IMR-90 (cell line): ENCODE measurements at regions not wholly inside any gene's neighbourhood (a gene's known extent, or its start where the extent isn't known, plus 50 kb on each side); places are given as distances from the start of the nearest gene placed in this dataset.

Experiments used
- ATAC-seq: fragments of 200-7000 bp; cut with Tn5 transposase; 2 replicates; pipeline ENCODE4 v1.9.1; 2020; ENCODE audit warnings: low read depth, mild to moderate bottlenecking, moderate library complexity
- BruUV-seq: library from RNA; stranded (reverse); fragments of 400-500 nt; replicated peaks from 2 replicates; lab custom pipeline; 2021; lab: Mats Ljungman, UMichigan
- CTCF ChIA-PET: fragments of 300-600 bp; formaldehyde crosslinking; extraction: SDS; loops from one replicate; lab custom pipeline; 2021; ENCODE audit warnings: antibody characterized with exemption; lab: Yijun Ruan, JAX
- POLR2A ChIA-PET: fragments of 300-600 bp; sonication (Branson Sonifier 250); formaldehyde crosslinking; loops from one replicate; lab custom pipeline; 2022; ENCODE audit warnings: antibody characterized with exemption; ENCODE audit not compliant: unreplicated experiment; lab: Charles Lee
- DNase-seq: peaks from one replicate; pipeline ENCODE4 v3.0.0; 2013
- H2AFZ ChIP-seq: replicated peaks from 2 replicates; pipeline ENCODE3; 2013; ENCODE audit warnings: low read length, mild to moderate bottlenecking; ENCODE audit not compliant: poor library complexity
- H2AK5ac ChIP-seq: 2 replicates; pipeline ENCODE4 v1.6.1; 2013; ENCODE audit warnings: low read depth, low read length, inconsistent platforms
- H2AK9ac ChIP-seq: replicated peaks from 2 replicates; pipeline ENCODE3; 2013; ENCODE audit warnings: mild to moderate bottlenecking, low read depth, low read length, moderate library complexity; ENCODE audit not compliant: poor library complexity
- H2BK120ac ChIP-seq: 2 replicates; pipeline ENCODE4 v1.6.1; 2013; ENCODE audit warnings: low read depth, low read length, inconsistent platforms
- H2BK15ac ChIP-seq: 3 replicates; pipeline ENCODE4 v1.6.1; 2013; ENCODE audit warnings: low read depth, low read length, inconsistent platforms
- H2BK20ac ChIP-seq: 2 replicates; pipeline ENCODE4 v1.6.1; 2013; ENCODE audit warnings: low read depth, mild to moderate bottlenecking, inconsistent platforms, low read length, moderate library complexity
- H2BK5ac ChIP-seq: 2 replicates; pipeline ENCODE4 v1.6.1; 2013; ENCODE audit warnings: mild to moderate bottlenecking, low read depth, low read length, inconsistent platforms; ENCODE audit not compliant: poor library complexity, severe bottlenecking
- H3K14ac ChIP-seq: replicated peaks from 2 replicates; pipeline ENCODE4 v1.6.1; 2013; ENCODE audit warnings: low read depth, low read length, inconsistent platforms
- H3K18ac ChIP-seq: 2 replicates; pipeline ENCODE4 v1.6.1; 2013; ENCODE audit warnings: low read depth, low read length, control low read depth
- H3K23ac ChIP-seq: 2 replicates; pipeline ENCODE4 v1.6.1; 2013; ENCODE audit warnings: low read depth, low read length, inconsistent platforms
- H3K27ac ChIP-seq: 2 replicates; pipeline ENCODE4 v1.5.1; 2013; ENCODE audit warnings: mild to moderate bottlenecking, control low read depth, low read length; ENCODE audit not compliant: insufficient read depth
- H3K27me3 ChIP-seq: 2 replicates; pipeline ENCODE4 v1.6.1; 2013; ENCODE audit warnings: low read length; ENCODE audit not compliant: control insufficient read depth, insufficient read depth
- H3K36me3 ChIP-seq: 2 replicates; pipeline ENCODE4 v1.6.1; 2013; ENCODE audit warnings: low read length, mixed read lengths; ENCODE audit not compliant: control insufficient read depth, insufficient read depth
- H3K4ac ChIP-seq: 2 replicates; pipeline ENCODE4 v1.6.1; 2013; ENCODE audit warnings: low read depth, low read length, inconsistent platforms
- H3K4me1 ChIP-seq: 2 replicates; pipeline ENCODE4 v1.6.1; 2013; ENCODE audit warnings: low read length, mixed read lengths; ENCODE audit not compliant: control insufficient read depth, insufficient read depth
- H3K4me2 ChIP-seq: 2 replicates; pipeline ENCODE4 v1.6.1; 2013; ENCODE audit warnings: low read depth, mild to moderate bottlenecking, control low read depth, low read length, moderate library complexity
- H3K4me3 ChIP-seq: 2 replicates; pipeline ENCODE4 v1.5.1; 2013; ENCODE audit warnings: low read depth, mild to moderate bottlenecking, control low read depth, low read length, moderate library complexity; ENCODE audit not compliant: insufficient read depth
- H3K56ac ChIP-seq: 2 replicates; pipeline ENCODE4 v1.6.1; 2013; ENCODE audit warnings: low read length, inconsistent platforms; ENCODE audit not compliant: insufficient read depth; ENCODE audit errors: extremely low read depth
- H3K79me1 ChIP-seq, 2 experiments: 2 replicates each; pipeline ENCODE4 v1.6.1; 2013; ENCODE audit warnings: low read length in 2 of 2, inconsistent platforms in 1 of 2, low read depth in 1 of 2
- H3K9ac ChIP-seq: 2 replicates; pipeline ENCODE4 v1.6.1; 2013; ENCODE audit warnings: low read depth, low read length, control low read depth
- H3K9me1 ChIP-seq: 2 replicates; pipeline ENCODE4 v1.6.1; 2013; ENCODE audit warnings: low read length, inconsistent platforms; ENCODE audit not compliant: insufficient read depth
- H3K9me3 ChIP-seq: 2 replicates; pipeline ENCODE4 v1.6.1; 2013; ENCODE audit warnings: low read length; ENCODE audit not compliant: control insufficient read depth, insufficient read depth
- H4K20me1 ChIP-seq: 2 replicates; pipeline ENCODE4 v1.6.1; 2013; ENCODE audit warnings: low read length, inconsistent platforms; ENCODE audit not compliant: insufficient read depth
- H4K5ac ChIP-seq: 2 replicates; pipeline ENCODE4 v1.6.1; 2013; ENCODE audit warnings: mild to moderate bottlenecking, low read depth, low read length, control low read depth
- H4K8ac ChIP-seq, 2 experiments: 2 replicates each; pipeline ENCODE4 v1.6.1; 2013; ENCODE audit warnings: low read depth in 2 of 2, low read length in 2 of 2, control low read depth in 1 of 2, inconsistent platforms in 1 of 2
- H4K91ac ChIP-seq: 2 replicates; pipeline ENCODE4 v1.6.1; 2013; ENCODE audit warnings: low read depth, low read length, inconsistent platforms; ENCODE audit not compliant: insufficient read depth
- BHLHE40 ChIP-seq: fragments of 150-350 bp; IDR thresholded peaks from 2 replicates; pipeline ENCODE4 v1.6.1; 2016; ENCODE audit warnings: mild to moderate bottlenecking, low read depth, low read length
- CEBPB ChIP-seq: IDR thresholded peaks from 2 replicates; pipeline ENCODE4 v1.6.1; 2012; ENCODE audit warnings: low read depth, low read length, improper control_type of control experiment
- CHD1 ChIP-seq: IDR thresholded peaks from 2 replicates; pipeline ENCODE4 v1.6.1; 2012; ENCODE audit warnings: low read depth, low read length, improper control_type of control experiment
- ELK1 ChIP-seq: fragments of 150-350 bp; IDR thresholded peaks from 2 replicates; pipeline ENCODE4 v1.6.1; 2016; ENCODE audit warnings: low read depth, mild to moderate bottlenecking, low read length, moderate library complexity, borderline replicate concordance
- FOS ChIP-seq: fragments of 150-350 bp; IDR thresholded peaks from 2 replicates; pipeline ENCODE4 v1.6.1; 2016; ENCODE audit warnings: low read depth, low read length
- MAFK ChIP-seq: IDR thresholded peaks from 2 replicates; pipeline ENCODE4 v1.6.1; 2012; ENCODE audit warnings: low read depth, low read length, improper control_type of control experiment
- MAZ ChIP-seq: IDR thresholded peaks from 2 replicates; pipeline ENCODE4 v1.6.1; 2012; ENCODE audit warnings: low read depth, mild to moderate bottlenecking, low read length, improper control_type of control experiment, moderate library complexity, borderline replicate concordance
- MXI1 ChIP-seq: IDR thresholded peaks from 2 replicates; pipeline ENCODE4 v1.6.1; 2012; ENCODE audit warnings: low read depth, mild to moderate bottlenecking, low read length, moderate library complexity, borderline replicate concordance
- NFE2L2 ChIP-seq: fragments of 150-350 bp; IDR thresholded peaks from 2 replicates; pipeline ENCODE4 v1.6.1; 2016; ENCODE audit warnings: low read depth, mild to moderate bottlenecking, low read length
- POLR2A ChIP-seq: IDR thresholded peaks from 2 replicates; pipeline ENCODE4 v1.6.1; 2012; ENCODE audit warnings: mild to moderate bottlenecking, low read depth, low read length
- RAD21 ChIP-seq: IDR thresholded peaks from 2 replicates; pipeline ENCODE4 v1.6.1; 2012; ENCODE audit warnings: low read length, improper control_type of control experiment
- RCOR1 ChIP-seq: IDR thresholded peaks from 2 replicates; pipeline ENCODE4 v1.6.1; 2012; ENCODE audit warnings: mild to moderate bottlenecking, low read length, improper control_type of control experiment; ENCODE audit not compliant: insufficient replicate concordance
- RFX5 ChIP-seq: IDR thresholded peaks from 2 replicates; pipeline ENCODE4 v1.8.0; 2012; ENCODE audit warnings: low read depth, mild to moderate bottlenecking, low read length, moderate library complexity
- SMC3 ChIP-seq: fragments of 150-350 bp; IDR thresholded peaks from 2 replicates; pipeline ENCODE4 v1.6.1; 2016; ENCODE audit warnings: low read depth, mild to moderate bottlenecking, antibody characterized with exemption, low read length, moderate library complexity
- WGBS, 2 experiments: methylation state at CpG; one replicate each; pipeline versions ENCODE4 v1.1.5 to v1.1.7; 2013; ENCODE audit warnings: missing lambda C conversion rate in 2 of 2; ENCODE audit not compliant: insufficient read length in 1 of 2; ENCODE audit errors: extremely low coverage in 2 of 2; 5-methylcytosine and 5-hydroxymethylcytosine counted together
- dilution Hi-C: fragments of 300-500 bp; cut with HindIII; formaldehyde crosslinking; loops from one replicate; pipeline ENCODE4 v1.14.3; 2018; ENCODE audit warnings: low sequenced_read_pairs; ENCODE audit not compliant: unreplicated experiment
- in situ Hi-C: fragments of 300-500 bp; cut with MboI; formaldehyde crosslinking; loops from 3 replicates; pipeline ENCODE4 v1.14.3; 2019; ENCODE audit warnings: low sequenced_read_pairs, inconsistent platforms, mixed read lengths
- intact Hi-C: fragments of 100-400 bp; cut with micrococcal nuclease; formaldehyde crosslinking; loops from 2 replicates; pipeline ENCODE4 v1.10.0; 2022
- TF ChIP-seq, protein P1 (sequence below): fragments of 150-350 bp; IDR thresholded peaks from 2 replicates; pipeline ENCODE4 v1.6.1; 2017; ENCODE audit warnings: mild to moderate bottlenecking, antibody characterized with exemption, low read length, low read depth
- TF ChIP-seq, protein P2 (sequence below): conservative IDR thresholded peaks from 2 replicates; pipeline ENCODE4 v1.5.1; 2012; ENCODE audit warnings: mild to moderate bottlenecking, low read depth, low read length, improper control_type of control experiment

DNA sequence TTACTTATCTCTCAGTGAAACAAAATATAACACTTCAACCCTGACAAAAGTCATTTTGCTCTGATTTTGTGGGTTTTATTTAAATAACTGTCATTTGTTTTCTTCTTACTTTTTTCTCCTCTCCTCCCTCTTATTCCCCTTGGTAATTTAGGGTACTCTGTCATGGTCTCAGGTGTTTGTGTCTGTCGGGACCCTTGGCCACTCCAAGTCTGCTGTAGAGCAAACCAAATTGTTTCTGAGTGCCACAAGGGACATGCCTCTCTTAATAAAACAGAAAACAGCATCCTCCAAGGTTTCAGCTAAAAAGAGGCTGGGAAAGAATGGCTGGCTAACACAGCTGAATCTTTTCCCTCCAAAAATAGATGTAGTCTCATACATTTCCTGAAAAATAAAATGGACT is 573.1 kb upstream of the KLF12 start:
- no peak overlapping the region for H3K27ac ChIP-seq
- no peaks in the 10 kb centered on the region for H4K20me1 ChIP-seq
- no peak overlapping the region for H3K4ac ChIP-seq
- H2BK15ac ChIP-seq: no peak overlapping the region
- no peaks in the 10 kb centered on the region for H3K4me1 ChIP-seq
- dilution Hi-C loops (no loop called here), intact Hi-C loops (no loop called here), in situ Hi-C loops (no loop called here)
- no peaks in the 10 kb centered on the region for H3K79me1 ChIP-seq
- H3K4me2 ChIP-seq: no peak overlapping the region
- CTCF ChIA-PET: interaction anchor here (0.6 kb wide), 1 partner anchor 8 kb away, joined by 3 read pairs; no protein-coding TSS in a partner anchor
- no peak for DNase-seq
- no peak overlapping the region for H2BK5ac ChIP-seq
- H2AK5ac ChIP-seq: no peak overlapping the region
- no peak overlapping the region for H3K14ac ChIP-seq
- H2AFZ ChIP-seq: no peak overlapping the region
- H3K9me3 ChIP-seq: no peaks in the 10 kb centered on the region
- H2BK120ac ChIP-seq: no peak overlapping the region
- H3K4me3 ChIP-seq: no peak overlapping the region
- no peak overlapping the region for H3K18ac ChIP-seq
- H3K27me3 ChIP-seq: no peaks in the 10 kb centered on the region
- TF ChIP-seq, protein P1, sequence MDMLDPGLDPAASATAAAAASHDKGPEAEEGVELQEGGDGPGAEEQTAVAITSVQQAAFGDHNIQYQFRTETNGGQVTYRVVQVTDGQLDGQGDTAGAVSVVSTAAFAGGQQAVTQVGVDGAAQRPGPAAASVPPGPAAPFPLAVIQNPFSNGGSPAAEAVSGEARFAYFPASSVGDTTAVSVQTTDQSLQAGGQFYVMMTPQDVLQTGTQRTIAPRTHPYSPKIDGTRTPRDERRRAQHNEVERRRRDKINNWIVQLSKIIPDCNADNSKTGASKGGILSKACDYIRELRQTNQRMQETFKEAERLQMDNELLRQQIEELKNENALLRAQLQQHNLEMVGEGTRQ: no peak
- no peak for TF ChIP-seq MAFK
- TF ChIP-seq, protein P2, sequence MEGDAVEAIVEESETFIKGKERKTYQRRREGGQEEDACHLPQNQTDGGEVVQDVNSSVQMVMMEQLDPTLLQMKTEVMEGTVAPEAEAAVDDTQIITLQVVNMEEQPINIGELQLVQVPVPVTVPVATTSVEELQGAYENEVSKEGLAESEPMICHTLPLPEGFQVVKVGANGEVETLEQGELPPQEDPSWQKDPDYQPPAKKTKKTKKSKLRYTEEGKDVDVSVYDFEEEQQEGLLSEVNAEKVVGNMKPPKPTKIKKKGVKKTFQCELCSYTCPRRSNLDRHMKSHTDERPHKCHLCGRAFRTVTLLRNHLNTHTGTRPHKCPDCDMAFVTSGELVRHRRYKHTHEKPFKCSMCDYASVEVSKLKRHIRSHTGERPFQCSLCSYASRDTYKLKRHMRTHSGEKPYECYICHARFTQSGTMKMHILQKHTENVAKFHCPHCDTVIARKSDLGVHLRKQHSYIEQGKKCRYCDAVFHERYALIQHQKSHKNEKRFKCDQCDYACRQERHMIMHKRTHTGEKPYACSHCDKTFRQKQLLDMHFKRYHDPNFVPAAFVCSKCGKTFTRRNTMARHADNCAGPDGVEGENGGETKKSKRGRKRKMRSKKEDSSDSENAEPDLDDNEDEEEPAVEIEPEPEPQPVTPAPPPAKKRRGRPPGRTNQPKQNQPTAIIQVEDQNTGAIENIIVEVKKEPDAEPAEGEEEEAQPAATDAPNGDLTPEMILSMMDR: no peak
- no peak for TF ChIP-seq FOS
- TF ChIP-seq MXI1: no peak
- no peak for TF ChIP-seq RFX5
- TF ChIP-seq POLR2A: no peak
- TF ChIP-seq ELK1: no peak
- TF ChIP-seq NFE2L2: no peak
- TF ChIP-seq BHLHE40: no peak
- TF ChIP-seq CHD1: no peak
- no peak for TF ChIP-seq MAZ
- no peak for TF ChIP-seq RAD21
- TF ChIP-seq SMC3: no peak
- TF ChIP-seq RCOR1: no peak
- TF ChIP-seq CEBPB: no peak
- POLR2A ChIA-PET: no interaction called here
- H3K23ac ChIP-seq: no peak overlapping the region
- no peak overlapping the region for H3K56ac ChIP-seq
- H2AK9ac ChIP-seq: no peak overlapping the region
- ATAC-seq: no peak
- no peak overlapping the region for H4K5ac ChIP-seq
- H3K9ac ChIP-seq: no peak overlapping the region
- no peak overlapping the region for H4K8ac ChIP-seq
- BruUV-seq: no TSS peak
- WGBS, 2 experiments: no CpG with 5 or more reads among the region's 1 CpG
- no peak overlapping the region for H2BK20ac ChIP-seq
- no peaks in the 10 kb centered on the region for H3K36me3 ChIP-seq
- H4K91ac ChIP-seq: no peak overlapping the region
- no peaks in the 10 kb centered on the region for H3K9me1 ChIP-seq
